ENCODE measurements at regions not wholly inside any gene's neighbourhood (a gene's known extent, or its start where the extent isn't known, plus 50 kb on each side); places are given as distances from the start of the nearest gene placed in this dataset.

GRCh38 chr7:84469034-84469433, 274.4 kb upstream of the SEMA3A start:
- Histone ChIP-seq H3K27me3 (no peaks in the 10 kb centered on the region), H3K4me3 (no peak overlapping the region), H3K27ac (no peak overlapping the region), H3K36me3 (no peaks in the 10 kb centered on the region), H3K4me1 (no peaks in the 10 kb centered on the region), H3K9me3 (no peaks in the 10 kb centered on the region)
- TF ChIP-seq CTCF (IDR thresholded peaks at IDR 0.05), result no peak
- TF ChIP-seq POLR2A (IDR thresholded peaks at IDR 0.05), result no peak
- 54 to 69% (median 62%) methylated on average over 3 of the region's 3 CpGs for WGBS, 4 donors
- ATAC-seq (no peak), DNase-seq (no peak)
- intact Hi-C loops (cut with DNase I), result no loop called here

- TF ChIP-seq CTCF (IDR thresholded peaks at IDR 0.05), result no peak
- TF ChIP-seq POLR2A (IDR thresholded peaks at IDR 0.05), result no peak
- H3K27me3 ChIP-seq, result no peaks in the 10 kb centered on the region
- ATAC-seq (no peak), DNase-seq (no peak)
- H3K9me3 ChIP-seq, result no peaks in the 10 kb centered on the region
- intact Hi-C loops (cut with DNase I), result no loop called here
- H3K4me3 ChIP-seq, result no peak overlapping the region
- H3K4me1 ChIP-seq, result no peaks in the 10 kb centered on the region
- H3K27ac ChIP-seq, result no peak overlapping the region
- no peaks in the 10 kb centered on the region for H3K36me3 ChIP-seq
Measured at GRCh38 chr7:84462259-84462658, 267.7 kb upstream of the SEMA3A start.

- no peaks in the 10 kb centered on the region for H3K36me3 ChIP-seq
- DNase-seq, result no peak
- intact Hi-C loops (cut with DNase I), result no loop called here
- TF ChIP-seq POLR2A (IDR thresholded peaks at IDR 0.05), result no peak
- no peak for TF ChIP-seq CTCF (IDR thresholded peaks at IDR 0.05)
- H3K27ac ChIP-seq, result no peak overlapping the region
- ATAC-seq, result no peak
- H3K4me1 ChIP-seq, result no peaks in the 10 kb centered on the region
- WGBS, 4 donors, result 71 to 84% (median 75%) methylated on average over 2 of the region's 2 CpGs
- no peaks in the 10 kb centered on the region for H3K27me3 ChIP-seq
- no peak overlapping the region for H3K4me3 ChIP-seq
- no peaks in the 10 kb centered on the region for H3K9me3 ChIP-seq
Measured at GRCh38 chr7:84461093-84461492, 266.5 kb upstream of the SEMA3A start.

GRCh38 chr7:84455788-84456187, 261.2 kb upstream of the SEMA3A start:
- Histone ChIP-seq H3K36me3 (no peaks in the 10 kb centered on the region), H3K4me1 (no peaks in the 10 kb centered on the region), H3K4me3 (no peak overlapping the region), H3K9me3 (no peaks in the 10 kb centered on the region), H3K27me3 (no peaks in the 10 kb centered on the region), H3K27ac (no peak overlapping the region)
- ATAC-seq (no peak), DNase-seq (no peak)
- WGBS, 4 donors, result 98 to 99% (median 98%) methylated on average over 1 of the region's 1 CpG
- intact Hi-C loops (cut with DNase I), result no loop called here
- TF ChIP-seq POLR2A (IDR thresholded peaks at IDR 0.05) (no peak), CTCF (IDR thresholded peaks at IDR 0.05) (no peak)
